GM12872 (cell line): ENCODE measurements at regions not wholly inside any gene's neighbourhood (a gene's known extent, or its start where the extent isn't known, plus 50 kb on each side); places are given as distances from the start of the nearest gene placed in this dataset.

Experiments
- TF ChIP-seq, protein P1 (sequence below): IDR thresholded peaks from 3 replicates; pipeline ENCODE4 v1.5.1; 2011; ENCODE audit warnings: low read depth, mild to moderate bottlenecking, low read length, moderate library complexity; ENCODE audit not compliant: insufficient read depth

DNA sequence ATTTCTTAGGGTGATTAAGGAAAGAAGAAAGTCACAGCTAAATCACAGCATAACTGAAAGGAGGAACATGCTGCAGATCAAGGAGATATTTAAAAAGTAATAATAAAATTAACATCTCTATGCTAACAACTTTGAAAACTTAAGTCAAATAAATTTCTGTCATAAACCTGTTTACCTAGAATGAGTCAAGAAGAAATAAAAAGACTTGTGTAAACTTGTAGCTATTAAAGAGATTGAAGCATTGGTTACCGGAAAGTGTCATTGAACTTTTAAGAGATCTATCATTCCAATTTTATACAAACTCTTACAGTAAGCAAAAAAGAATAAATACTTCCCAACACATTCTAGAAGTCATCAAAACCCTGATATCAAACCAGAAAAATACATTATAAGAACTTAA lies 520.1 kb upstream of the SYT4 start:
- TF ChIP-seq, protein P1, sequence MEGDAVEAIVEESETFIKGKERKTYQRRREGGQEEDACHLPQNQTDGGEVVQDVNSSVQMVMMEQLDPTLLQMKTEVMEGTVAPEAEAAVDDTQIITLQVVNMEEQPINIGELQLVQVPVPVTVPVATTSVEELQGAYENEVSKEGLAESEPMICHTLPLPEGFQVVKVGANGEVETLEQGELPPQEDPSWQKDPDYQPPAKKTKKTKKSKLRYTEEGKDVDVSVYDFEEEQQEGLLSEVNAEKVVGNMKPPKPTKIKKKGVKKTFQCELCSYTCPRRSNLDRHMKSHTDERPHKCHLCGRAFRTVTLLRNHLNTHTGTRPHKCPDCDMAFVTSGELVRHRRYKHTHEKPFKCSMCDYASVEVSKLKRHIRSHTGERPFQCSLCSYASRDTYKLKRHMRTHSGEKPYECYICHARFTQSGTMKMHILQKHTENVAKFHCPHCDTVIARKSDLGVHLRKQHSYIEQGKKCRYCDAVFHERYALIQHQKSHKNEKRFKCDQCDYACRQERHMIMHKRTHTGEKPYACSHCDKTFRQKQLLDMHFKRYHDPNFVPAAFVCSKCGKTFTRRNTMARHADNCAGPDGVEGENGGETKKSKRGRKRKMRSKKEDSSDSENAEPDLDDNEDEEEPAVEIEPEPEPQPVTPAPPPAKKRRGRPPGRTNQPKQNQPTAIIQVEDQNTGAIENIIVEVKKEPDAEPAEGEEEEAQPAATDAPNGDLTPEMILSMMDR = no peak

DNA sequence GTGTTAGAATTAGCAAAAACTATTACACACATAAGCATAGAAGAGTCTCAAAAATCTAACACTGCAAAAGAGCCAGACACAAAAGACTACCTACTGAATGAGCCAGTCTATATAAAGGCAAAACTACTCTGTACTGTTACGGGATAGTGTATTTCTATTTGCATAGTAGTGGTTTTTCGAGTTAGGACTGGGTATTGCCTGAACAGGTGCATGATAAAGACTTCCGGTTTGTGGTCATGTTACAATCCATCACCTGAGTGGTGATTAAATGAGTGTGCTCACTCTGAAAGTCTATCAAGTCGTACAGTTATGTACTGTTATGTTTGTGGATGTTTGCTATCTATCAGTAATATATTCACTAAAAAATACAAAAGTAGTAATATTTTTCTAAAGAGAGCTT lies 523.3 kb upstream of the SYT4 start:
- TF ChIP-seq, protein P1 = no peak

DNA sequence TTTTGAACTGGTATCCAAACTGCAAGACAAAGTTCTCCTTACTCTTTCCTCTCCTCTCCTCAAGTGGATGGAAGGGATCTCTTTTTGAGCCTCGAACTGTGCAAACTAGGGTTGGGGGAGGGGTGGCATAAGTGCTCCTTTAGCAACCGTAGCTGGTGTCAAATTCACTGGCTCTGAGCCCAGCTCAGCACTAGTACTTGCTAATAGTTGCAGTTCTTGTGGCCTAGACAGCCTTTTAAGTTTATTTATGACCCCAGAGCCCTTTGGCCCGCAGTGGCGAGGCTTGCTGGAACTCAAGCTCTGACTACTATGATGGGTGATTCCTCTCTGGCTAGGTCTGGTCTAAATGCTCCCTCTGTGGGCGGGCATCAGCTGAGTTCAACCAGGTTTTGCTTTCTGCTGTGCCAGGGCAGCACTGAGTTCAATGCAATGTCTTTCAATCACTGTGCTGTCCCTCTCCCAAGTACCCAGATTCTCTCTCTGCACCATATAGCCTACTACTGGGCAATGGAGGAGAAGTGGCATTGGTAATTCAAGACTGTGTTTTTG lies 528.4 kb upstream of the SYT4 start:
- TF ChIP-seq, protein P1 = no peak

DNA sequence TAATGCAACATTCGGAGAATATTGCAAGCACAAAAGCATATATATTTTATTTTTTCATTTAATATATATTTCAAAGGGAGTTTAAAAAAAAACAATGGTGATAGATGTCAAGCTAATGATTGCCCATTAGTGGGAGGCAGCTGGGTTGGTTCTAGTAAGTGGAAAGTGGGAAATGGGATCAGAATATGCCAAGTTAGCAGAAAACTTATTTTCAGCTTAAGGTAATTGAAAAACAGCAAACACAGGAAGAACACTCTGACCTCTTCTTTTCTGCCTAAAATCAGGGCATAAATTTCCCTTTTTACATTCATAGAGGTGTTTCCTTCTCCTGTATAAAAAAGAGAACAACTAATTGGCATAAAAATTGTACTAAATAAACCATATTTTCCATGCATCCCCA lies 535.3 kb upstream of the SYT4 start:
- TF ChIP-seq, protein P1 = no peak

DNA sequence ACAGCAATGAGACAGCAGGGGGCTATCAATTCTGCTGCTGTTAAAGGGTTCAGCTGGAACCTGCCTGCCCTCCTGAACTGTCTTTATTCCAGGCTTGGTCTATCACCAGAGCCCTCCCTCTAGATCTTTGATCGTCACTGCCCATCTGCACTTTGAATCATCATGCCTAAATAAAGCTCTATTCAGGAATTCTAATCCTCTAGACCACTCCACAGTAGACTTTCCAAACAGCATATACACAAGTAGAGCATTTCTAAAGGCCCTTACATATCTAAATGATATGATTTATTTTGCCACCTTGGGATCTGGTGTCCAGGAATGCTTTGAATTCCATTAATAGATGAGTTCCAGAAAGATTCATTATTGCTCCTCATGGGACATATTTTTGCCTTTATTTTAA lies 542.1 kb upstream of the SYT4 start:
- TF ChIP-seq, protein P1 = no peak

DNA sequence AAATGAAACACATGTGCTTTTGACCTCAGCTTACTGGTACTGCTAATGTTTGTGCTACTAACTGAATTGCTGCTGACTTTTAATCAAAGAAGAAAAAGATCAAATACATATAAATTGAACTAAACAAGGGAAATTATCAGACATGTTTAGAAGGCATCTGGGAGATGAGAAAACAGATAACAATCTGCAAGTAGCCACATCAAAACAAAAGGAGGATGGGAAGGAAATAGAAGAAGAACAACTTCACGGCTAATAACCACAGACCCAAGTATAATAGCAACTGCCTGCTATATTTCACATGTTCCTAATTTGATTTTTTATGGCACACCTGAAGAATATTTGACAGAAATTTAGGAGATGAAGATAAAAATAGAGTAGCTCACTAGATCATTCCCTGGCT lies 542.6 kb upstream of the SYT4 start:
- TF ChIP-seq, protein P1 = no peak

DNA sequence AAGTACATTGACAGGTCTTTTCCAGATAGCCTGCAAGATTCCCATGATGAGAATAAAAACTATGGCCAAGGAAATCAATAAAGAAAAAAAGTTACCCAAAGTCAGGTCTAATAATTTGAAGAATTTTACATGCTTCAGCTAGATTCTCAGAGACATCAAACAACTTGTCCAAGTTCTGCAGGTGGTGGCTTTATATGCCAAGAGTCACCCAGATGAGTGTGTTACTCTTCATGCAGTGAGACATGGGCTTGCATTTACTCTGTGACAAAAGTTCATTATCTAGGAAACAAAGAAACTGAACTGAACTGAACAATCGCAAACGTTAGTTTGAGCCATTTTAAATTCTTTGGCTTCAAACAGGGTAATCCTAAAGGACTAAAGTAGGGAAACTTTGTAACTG lies 548.5 kb upstream of the SYT4 start:
- TF ChIP-seq, protein P1 = no peak

DNA sequence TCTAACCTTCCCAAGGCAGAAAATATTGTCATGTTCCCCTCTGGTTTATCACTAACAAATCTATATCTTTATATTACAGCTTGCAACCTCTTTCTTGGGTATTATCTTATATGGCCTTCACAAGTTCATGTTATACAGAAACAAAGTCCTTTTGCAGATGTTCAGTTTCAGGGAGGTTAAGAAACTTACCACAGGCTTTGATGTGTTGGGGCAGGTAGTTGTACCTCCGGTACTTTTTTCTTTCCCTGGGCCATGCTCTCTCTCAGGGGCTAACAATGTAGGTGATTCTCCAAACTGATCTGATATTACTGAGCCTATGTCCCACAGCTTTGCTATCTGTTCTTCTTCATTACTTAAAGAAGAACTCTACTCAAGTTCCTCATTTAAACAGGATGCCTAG lies 548.9 kb upstream of the SYT4 start:
- TF ChIP-seq, protein P1 = no peak
